AG10803 (cell line): ENCODE measurements at regions not wholly inside any gene's neighbourhood (a gene's known extent, or its start where the extent isn't known, plus 50 kb on each side); places are given as distances from the start of the nearest gene placed in this dataset.

Experiments used
- DNase-seq: peaks from one replicate; pipeline ENCODE4 v3.0.0; 2010; ENCODE audit warnings: low read depth
- H3K4me3 ChIP-seq: 2 replicates; pipeline ENCODE4 v1.5.1; 2011; ENCODE audit warnings: mild to moderate bottlenecking, low read length, control low read depth
- TF ChIP-seq, protein P1 (sequence below): conservative IDR thresholded peaks from 2 replicates; pipeline ENCODE4 v1.5.1; 2011; ENCODE audit warnings: mild to moderate bottlenecking, low read length, control low read depth, inconsistent platforms

DNA sequence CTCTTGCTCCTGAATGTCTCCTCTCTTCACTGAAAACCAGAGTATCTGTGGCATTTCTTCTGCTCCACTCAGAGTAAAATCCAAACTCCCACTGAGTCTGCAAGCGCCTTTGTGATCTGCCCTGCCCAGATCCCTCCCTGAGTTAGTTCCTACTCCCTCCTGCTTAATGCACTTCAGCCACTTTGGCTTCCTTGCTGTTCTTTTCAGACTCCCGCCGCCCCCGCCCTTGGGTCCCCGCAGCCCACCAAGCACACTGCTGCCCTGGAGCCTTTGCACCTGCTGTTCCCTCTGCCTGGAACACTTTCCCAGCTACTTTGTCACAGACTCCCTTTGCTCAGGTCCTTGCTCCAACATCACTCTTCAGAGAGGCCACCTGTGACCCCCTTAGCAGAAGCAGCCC, 127.2 kb upstream of the SLC25A48 start:
- no peak for DNase-seq
- TF ChIP-seq, protein P1, sequence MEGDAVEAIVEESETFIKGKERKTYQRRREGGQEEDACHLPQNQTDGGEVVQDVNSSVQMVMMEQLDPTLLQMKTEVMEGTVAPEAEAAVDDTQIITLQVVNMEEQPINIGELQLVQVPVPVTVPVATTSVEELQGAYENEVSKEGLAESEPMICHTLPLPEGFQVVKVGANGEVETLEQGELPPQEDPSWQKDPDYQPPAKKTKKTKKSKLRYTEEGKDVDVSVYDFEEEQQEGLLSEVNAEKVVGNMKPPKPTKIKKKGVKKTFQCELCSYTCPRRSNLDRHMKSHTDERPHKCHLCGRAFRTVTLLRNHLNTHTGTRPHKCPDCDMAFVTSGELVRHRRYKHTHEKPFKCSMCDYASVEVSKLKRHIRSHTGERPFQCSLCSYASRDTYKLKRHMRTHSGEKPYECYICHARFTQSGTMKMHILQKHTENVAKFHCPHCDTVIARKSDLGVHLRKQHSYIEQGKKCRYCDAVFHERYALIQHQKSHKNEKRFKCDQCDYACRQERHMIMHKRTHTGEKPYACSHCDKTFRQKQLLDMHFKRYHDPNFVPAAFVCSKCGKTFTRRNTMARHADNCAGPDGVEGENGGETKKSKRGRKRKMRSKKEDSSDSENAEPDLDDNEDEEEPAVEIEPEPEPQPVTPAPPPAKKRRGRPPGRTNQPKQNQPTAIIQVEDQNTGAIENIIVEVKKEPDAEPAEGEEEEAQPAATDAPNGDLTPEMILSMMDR = no peak
- no peak overlapping the region for H3K4me3 ChIP-seq

DNA sequence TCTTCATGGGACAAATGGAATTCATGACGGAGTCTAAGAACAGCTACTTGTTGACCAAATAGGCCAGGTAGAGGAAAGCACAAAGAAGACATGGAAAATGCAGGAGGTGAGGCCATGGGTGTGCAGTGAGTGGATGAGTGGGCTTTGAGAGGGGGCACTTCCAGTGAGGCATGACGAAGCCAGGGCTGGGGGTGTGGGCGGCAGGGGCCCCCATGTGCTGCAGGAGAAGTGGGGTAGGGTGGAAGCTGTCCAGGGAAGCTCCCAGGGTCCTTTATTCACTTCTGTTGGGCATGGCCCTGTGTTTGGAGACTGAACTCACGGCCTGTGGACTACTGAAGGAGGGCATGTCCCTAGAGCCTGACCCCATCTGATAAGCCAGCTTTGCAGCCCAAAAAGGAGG, 127.6 kb upstream of the SLC25A48 start:
- no peak overlapping the region for H3K4me3 ChIP-seq
- no peak for DNase-seq
- TF ChIP-seq, protein P1 = no peak

DNA sequence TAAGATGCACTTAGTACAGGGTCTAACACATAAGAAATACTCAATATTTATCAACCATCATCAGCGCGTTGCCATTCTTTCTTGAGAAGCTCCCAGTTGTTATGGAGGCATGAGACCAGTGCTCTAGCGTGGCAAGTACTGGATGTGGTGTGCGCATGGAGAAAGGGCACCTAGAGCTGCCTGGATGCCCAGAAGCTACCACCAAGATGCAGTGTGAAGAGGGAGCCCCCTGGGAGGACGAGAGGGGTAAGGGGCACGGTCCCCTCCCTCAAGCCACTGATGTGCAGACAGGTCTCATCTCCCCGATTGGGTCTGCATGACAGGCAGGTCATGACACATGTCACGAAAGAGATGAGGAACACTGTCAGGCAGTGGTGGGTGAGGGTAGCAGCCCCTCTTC, 127.7 kb upstream of the CXCL14 start:
- no peak for DNase-seq
- TF ChIP-seq, protein P1 = no peak
- H3K4me3 ChIP-seq = no peak overlapping the region

DNA sequence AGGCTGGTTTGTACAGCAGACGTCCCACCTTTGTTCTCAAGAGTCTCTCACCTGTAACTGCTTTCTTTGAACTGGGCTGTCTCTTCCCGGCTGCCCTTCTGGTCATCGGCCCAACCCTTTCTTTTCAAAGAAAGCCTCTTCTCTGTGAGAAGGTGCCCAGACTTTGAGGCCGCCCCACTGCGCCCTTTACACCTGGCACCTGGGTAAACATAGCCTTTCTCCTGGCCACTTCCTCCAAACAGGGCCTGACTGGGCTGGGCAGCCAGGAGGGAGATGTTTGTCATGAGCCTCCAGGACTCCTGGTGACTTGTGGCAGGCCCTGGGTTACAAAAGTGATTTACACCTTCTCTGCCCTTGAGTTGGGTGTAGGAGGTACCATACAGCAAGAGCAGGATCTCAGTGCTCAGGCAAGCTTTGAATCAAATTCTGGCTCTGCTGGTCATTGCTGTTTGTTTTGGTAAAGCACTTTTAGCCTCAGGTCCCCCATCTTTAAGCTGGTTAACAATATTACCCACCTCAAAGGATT, 127.2 kb upstream of the CXCL14 start:
- no peak overlapping the region for H3K4me3 ChIP-seq
- DNase-seq = no peak
- TF ChIP-seq, protein P1 = no peak

DNA sequence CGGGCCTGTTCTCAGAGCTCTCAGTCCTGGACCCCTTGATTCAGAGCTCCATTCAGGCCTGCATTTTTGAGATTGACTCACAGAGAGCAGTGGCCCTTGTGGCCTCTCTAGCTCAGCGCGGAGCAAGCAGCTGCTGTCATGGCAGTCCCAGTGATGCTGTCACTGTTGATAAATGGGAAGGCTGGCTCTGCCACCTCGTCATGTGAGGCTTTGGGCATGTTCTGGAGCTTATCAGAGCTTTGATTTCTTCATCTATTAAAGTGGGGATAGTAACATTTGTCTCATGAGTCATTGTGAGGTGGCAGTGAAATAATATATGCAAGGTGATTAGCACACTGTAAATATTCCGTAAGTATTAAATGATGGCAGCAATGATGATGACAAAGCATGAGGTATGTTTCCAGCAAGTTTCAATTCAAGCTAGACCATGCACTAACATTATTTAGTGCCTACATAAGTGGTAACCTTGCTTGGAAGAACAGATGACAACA, 126.4 kb upstream of the CXCL14 start:
- no peak overlapping the region for H3K4me3 ChIP-seq
- TF ChIP-seq, protein P1 = no peak
- no peak for DNase-seq

DNA sequence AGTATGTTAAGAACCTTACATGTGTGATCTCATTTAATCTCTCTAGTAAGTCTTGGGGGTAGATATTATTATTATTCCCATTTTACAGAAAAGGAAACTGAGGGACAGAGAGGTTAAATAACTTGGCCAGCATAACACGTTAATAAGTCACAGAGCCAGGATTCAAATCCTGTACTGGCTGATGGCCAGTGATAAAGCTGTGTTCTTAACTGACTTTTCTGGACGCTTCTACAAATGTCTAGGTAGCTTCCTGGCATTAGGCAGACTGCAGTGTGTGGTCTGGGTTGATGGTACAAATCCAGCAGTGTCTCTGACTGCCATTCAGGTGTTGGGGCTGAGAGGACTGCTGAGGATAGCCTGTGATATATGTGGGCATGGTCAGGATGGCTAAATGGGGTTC, 125.8 kb upstream of the CXCL14 start:
- TF ChIP-seq, protein P1 = no peak
- no peak for DNase-seq
- no peak overlapping the region for H3K4me3 ChIP-seq

DNA sequence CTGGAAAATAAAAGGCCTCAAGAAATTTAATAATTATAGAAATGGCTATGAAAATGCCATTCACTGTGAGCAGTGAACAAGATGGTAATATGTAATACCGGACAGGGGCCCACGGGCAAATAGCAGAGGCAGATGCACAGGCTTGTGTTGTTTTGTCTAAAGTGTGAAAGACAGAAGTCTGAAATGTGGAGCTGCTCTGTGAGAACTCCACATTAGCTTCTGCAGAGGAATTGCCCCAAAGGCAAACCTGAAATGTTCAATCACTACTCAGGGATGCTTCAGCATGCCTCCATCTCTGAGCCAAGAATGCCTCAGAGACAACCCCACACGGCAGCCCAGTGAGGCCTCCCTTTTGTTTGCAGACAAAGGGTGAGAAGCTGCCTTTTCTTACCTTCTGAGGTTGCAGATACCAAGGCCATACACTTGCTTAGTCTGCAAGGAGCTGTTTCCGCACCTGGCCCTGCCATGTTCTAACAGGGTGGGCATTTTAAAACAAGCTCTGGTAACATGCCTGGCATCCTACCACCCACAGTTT, 124.3 kb upstream of the CXCL14 start:
- no peak for DNase-seq
- TF ChIP-seq, protein P1 = no peak
- no peak overlapping the region for H3K4me3 ChIP-seq
